RWPE2 (cell line): ENCODE measurements at regions not wholly inside any gene's neighbourhood (a gene's known extent, or its start where the extent isn't known, plus 50 kb on each side); places are given as distances from the start of the nearest gene placed in this dataset.
"Not testable (repeated sequence)": the region's sequence is repeated elsewhere in the genome, so short reads cannot be mapped to it uniquely, and the experiment has no call there.

Experiments used
- ATAC-seq: fragments of 200-7000 bp; cut with Tn5 transposase; 3 replicates; pipeline ENCODE4 v1.9.1; 2021; ENCODE audit warnings: low read depth
- DNase-seq: peaks from one replicate; pipeline ENCODE4 v3.0.0-alpha.2; 2020; ENCODE audit warnings: low spot score
- H3K27ac ChIP-seq: fragments of 450-650 bp; 2 replicates; pipeline ENCODE4 v1.5.1; 2017; ENCODE audit warnings: mild to moderate bottlenecking; ENCODE audit not compliant: poor library complexity, severe bottlenecking
- H3K27me3 ChIP-seq: fragments of 250-450 bp; sonication (Bioruptor Pico); 2 replicates; pipeline ENCODE4 v1.5.1; 2021; ENCODE audit warnings: mild to moderate bottlenecking, moderate library complexity; ENCODE audit not compliant: insufficient read depth, poor library complexity, severe bottlenecking
- H3K36me3 ChIP-seq: fragments of 250-450 bp; sonication (Bioruptor Pico); 2 replicates; pipeline ENCODE4 v1.5.1; 2020; ENCODE audit warnings: low read depth, mild to moderate bottlenecking, moderate library complexity
- H3K4me1 ChIP-seq: fragments of 250-450 bp; sonication (Bioruptor Pico); 2 replicates; pipeline ENCODE4 v1.5.1; 2021; ENCODE audit warnings: mild to moderate bottlenecking, moderate library complexity; ENCODE audit not compliant: insufficient read depth, poor library complexity, severe bottlenecking
- H3K4me3 ChIP-seq: fragments of 250-450 bp; sonication (Bioruptor Pico); 2 replicates; pipeline ENCODE4 v1.5.1; 2021; ENCODE audit warnings: mild to moderate bottlenecking, moderate library complexity; ENCODE audit not compliant: severe bottlenecking
- H3K9me3 ChIP-seq: fragments of 250-450 bp; sonication (Bioruptor Pico); 2 replicates; pipeline ENCODE4 v1.5.1; 2021; ENCODE audit warnings: mild to moderate bottlenecking, moderate library complexity; ENCODE audit not compliant: severe bottlenecking
- TF ChIP-seq, protein P1 (sequence below): fragments of 450-650 bp; IDR thresholded peaks from one replicate; pipeline ENCODE4 v1.5.1; 2017; ENCODE audit warnings: mild to moderate bottlenecking, moderate library complexity; ENCODE audit not compliant: poor library complexity, severe bottlenecking

DNA sequence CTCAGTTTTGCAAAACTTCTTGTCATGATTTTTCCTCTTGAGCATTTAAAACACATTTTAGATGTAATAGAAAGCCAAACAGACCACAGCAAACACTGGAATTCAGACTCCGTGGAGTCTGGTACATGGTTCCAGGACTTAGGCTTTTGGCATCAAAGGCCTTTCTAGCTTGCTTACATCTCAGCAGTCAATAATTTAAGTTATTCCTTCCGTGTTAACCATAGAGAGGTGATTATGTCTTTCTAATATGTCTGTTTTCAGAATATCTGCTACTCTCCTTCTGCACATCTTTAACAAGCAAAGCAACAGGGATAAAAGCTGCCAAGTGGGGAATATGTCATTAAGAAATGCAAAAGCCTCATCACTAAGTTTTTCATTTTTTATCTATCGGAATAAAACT is 171.7 kb upstream of the CRBN start:
- H3K27me3 ChIP-seq, result no peaks in the 10 kb centered on the region
- no peaks in the 10 kb centered on the region for H3K36me3 ChIP-seq
- no peak overlapping the region for H3K27ac ChIP-seq
- TF ChIP-seq, protein P1, sequence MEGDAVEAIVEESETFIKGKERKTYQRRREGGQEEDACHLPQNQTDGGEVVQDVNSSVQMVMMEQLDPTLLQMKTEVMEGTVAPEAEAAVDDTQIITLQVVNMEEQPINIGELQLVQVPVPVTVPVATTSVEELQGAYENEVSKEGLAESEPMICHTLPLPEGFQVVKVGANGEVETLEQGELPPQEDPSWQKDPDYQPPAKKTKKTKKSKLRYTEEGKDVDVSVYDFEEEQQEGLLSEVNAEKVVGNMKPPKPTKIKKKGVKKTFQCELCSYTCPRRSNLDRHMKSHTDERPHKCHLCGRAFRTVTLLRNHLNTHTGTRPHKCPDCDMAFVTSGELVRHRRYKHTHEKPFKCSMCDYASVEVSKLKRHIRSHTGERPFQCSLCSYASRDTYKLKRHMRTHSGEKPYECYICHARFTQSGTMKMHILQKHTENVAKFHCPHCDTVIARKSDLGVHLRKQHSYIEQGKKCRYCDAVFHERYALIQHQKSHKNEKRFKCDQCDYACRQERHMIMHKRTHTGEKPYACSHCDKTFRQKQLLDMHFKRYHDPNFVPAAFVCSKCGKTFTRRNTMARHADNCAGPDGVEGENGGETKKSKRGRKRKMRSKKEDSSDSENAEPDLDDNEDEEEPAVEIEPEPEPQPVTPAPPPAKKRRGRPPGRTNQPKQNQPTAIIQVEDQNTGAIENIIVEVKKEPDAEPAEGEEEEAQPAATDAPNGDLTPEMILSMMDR, result no peak
- DNase-seq, result no peak
- no peaks in the 10 kb centered on the region for H3K9me3 ChIP-seq
- ATAC-seq, result no peak
- H3K4me3 ChIP-seq, result no peak overlapping the region
- H3K4me1 ChIP-seq, result no peaks in the 10 kb centered on the region

DNA sequence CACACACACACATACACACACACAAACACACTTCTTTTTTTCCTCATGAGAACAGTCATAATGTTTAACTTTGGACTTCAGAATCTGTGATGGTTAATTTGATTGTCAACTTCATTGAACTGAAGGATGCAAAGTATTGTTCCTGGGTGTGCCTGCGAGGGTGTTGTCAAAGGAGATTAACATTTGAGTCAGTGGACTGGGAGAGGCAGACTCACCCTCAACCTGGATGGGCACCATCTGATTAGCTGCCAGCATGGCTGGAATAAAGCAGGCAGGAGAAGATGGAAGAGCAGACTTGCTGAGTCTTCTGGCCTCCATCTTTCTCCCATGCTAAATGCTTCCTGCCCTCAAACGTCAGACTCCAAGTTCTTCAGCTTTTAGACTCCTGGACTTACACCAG is 167.6 kb upstream of the CRBN start:
- not testable (repeated sequence) for H3K9me3 ChIP-seq, H3K4me1 ChIP-seq, ATAC-seq, H3K36me3 ChIP-seq, DNase-seq, H3K27me3 ChIP-seq, H3K27ac ChIP-seq, H3K4me3 ChIP-seq

DNA sequence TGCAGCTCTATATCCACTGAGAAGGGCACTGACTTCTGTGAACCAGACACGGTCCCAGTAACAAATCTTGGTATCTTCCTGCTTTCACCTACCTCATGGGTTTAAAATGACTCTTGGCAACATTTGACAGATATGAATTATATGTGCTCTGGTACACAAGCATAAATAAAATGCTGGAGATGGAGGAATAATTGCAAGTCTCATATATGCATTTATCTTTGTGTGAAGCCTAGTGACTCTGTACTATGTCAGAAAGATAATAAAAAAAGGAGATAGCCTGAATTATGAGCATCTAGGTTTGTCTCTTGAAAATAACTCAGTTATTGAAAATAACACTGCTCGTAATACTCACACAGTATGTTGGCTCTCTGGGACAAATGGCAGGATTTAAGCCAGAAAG is 167.1 kb upstream of the CRBN start:
- H3K36me3 ChIP-seq, result no peaks in the 10 kb centered on the region
- no peak overlapping the region for H3K27ac ChIP-seq
- ATAC-seq (no peak), DNase-seq (no peak)
- H3K4me1 ChIP-seq, result no peaks in the 10 kb centered on the region
- no peak overlapping the region for H3K4me3 ChIP-seq
- peaks cover 2% of the 10 kb centered on the region for H3K9me3 ChIP-seq
- TF ChIP-seq, protein P1, result no peak
- no peaks in the 10 kb centered on the region for H3K27me3 ChIP-seq

DNA sequence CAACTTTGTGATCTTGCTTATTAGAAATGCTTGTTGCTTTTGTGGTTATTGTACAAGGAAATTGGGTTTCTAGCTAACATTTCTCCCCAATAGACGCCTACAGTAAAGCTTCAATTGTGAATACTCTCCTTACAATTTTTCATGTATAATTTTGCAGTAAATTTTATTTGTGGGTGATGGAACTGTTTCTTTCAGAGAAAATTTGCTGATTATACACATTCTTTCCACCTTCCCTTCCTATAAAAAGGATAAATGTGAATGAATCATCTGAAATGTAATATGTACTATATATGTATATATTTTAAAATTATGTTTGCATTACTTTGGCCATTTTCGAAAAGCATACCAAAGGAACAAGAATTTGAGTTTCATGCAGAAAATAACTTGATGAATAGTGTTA is 162.7 kb upstream of the CRBN start:
- no peaks in the 10 kb centered on the region for H3K4me1 ChIP-seq
- ATAC-seq, result no peak

DNA sequence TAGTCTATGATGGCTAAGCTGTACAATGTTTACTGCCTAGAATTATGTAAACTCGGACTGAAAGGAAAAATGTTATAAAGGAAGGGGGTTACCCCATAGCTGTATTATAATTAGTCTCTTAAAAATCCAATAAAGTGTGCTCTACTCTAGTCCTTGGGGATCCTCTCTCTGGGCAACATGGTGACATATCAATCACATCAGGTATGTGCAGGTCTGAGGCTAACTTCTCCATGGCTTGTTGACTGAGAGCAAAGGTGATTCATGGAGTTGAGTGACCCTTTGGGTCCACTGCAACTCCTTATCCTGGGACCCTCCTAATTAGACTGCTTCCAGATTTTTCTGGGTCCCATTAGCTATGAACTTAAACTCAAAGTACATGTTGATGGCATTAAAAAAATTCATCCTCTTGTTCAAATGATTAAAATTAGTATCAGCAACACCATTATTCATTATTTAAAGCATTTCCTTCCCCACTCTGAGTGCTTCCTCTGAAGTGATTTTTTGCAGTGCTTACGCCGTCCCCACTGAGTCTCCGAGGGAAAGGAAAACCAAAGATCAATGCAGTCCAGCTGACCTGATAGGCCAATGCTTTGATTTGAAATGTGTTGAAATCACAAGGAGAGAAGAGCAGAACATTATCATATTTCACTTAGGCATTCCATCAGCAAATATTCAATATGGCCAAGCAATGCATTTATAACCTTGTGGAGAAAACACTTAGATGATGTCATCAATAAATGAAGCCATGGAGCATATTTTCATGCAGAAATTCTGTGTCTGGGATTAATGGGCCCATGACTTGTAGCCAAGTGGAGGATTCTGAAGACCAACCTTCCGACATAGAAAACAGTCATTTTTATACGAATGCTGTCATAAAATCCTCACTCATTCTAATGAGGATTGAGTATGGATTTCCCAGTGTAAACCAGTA is 161.7 kb upstream of the CRBN start:
- Histone ChIP-seq H3K4me1 (no peaks in the 10 kb centered on the region), H3K9me3 (peaks cover 2% of the 10 kb centered on the region), H3K27ac (no peak overlapping the region), H3K4me3 (no peak overlapping the region), H3K27me3 (no peaks in the 10 kb centered on the region), H3K36me3 (no peaks in the 10 kb centered on the region)
- no peak for DNase-seq
- ATAC-seq, result no peak
- TF ChIP-seq, protein P1, result no peak

More for the DNA sequence above, 162.7 kb upstream of the CRBN start:
- no peaks in the 10 kb centered on the region for H3K36me3 ChIP-seq
- DNase-seq, result no peak
- no peak overlapping the region for H3K4me3 ChIP-seq
- H3K9me3 ChIP-seq, result peaks cover 2% of the 10 kb centered on the region
- no peak overlapping the region for H3K27ac ChIP-seq
- no peaks in the 10 kb centered on the region for H3K27me3 ChIP-seq
- TF ChIP-seq, protein P1, result no peak
